KOPT-K1 (cell line): ENCODE measurements at regions not wholly inside any gene's neighbourhood (a gene's known extent, or its start where the extent isn't known, plus 50 kb on each side); places are given as distances from the start of the nearest gene placed in this dataset.
"Not testable (repeated sequence)": the region's sequence is repeated elsewhere in the genome, so short reads cannot be mapped to it uniquely, and the experiment has no call there.

ENCODE experiments used
- H3K27ac ChIP-seq: fragments of 200-600 bp; sonication (generic); 2 replicates; pipeline ENCODE4 v1.5.1; 2016; ENCODE audit warnings: antibody characterized with exemption, mild to moderate bottlenecking, low read depth, low read length; ENCODE audit not compliant: poor library complexity, severe bottlenecking
- H3K36me3 ChIP-seq: fragments of 200-600 bp; sonication (generic); 2 replicates; pipeline ENCODE4 v1.5.1; 2017; ENCODE audit warnings: antibody characterized with exemption, mild to moderate bottlenecking, low read length, moderate library complexity; ENCODE audit not compliant: insufficient read depth
- H3K9me3 ChIP-seq: fragments of 200-600 bp; sonication (generic); 2 replicates; pipeline ENCODE4 v1.5.1; 2017; ENCODE audit warnings: antibody characterized with exemption, low read length, mild to moderate bottlenecking; ENCODE audit not compliant: insufficient read depth, poor library complexity, severe bottlenecking

GRCh38 chr9:90061187-90061586, 456.4 kb downstream of the GADD45G start:
- Histone ChIP-seq H3K27ac (no peak overlapping the region), H3K36me3 (no peaks in the 10 kb centered on the region), H3K9me3 (no peaks in the 10 kb centered on the region)

- no peak overlapping the region for H3K27ac ChIP-seq
- H3K36me3 ChIP-seq: no peaks in the 10 kb centered on the region
- H3K9me3 ChIP-seq: no peaks in the 10 kb centered on the region
Measured at GRCh38 chr9:90062982-90063381, 458.2 kb downstream of the GADD45G start.

DNA sequence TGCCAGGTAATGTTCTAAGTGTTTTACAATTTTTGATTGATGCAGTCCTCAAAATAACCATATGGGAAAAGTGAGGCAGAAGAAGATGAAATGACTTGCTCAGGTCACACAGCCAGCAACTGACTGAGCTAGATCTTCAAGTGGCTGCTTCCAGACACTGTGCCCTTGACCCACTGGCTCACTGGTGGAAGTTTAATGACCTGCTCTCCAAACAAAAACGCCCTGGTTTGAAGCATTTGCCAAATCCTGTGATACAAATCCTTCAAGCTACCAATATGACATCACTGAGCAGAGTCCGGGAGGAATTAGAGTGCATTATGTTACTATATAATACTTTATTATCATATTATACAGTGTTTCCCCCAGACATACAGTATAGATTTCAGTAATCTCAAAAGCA, 459.4 kb downstream of the GADD45G start:
- no peaks in the 10 kb centered on the region for H3K9me3 ChIP-seq
- no peaks in the 10 kb centered on the region for H3K36me3 ChIP-seq
- H3K27ac ChIP-seq: no peak overlapping the region

DNA sequence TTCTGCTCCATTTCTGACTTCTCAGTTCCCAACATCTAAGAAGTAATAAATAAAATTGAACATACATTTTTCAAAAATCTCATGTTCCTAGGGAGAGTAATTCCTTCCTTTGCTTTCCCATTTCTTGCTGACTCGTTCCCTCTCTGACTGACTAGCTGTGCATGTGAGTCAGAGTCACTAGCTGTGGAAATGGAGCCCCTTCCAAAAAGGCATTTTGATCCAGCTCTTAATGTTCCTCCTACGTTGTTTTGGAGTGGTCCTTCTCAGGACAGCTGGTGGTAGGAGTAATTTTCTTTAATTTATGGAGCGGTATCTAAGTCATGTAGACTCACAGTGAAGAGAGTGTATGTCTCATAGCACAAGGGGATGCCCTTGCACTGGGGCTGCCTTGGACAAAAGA, 460.2 kb downstream of the GADD45G start:
- no peaks in the 10 kb centered on the region for H3K9me3 ChIP-seq
- no peak overlapping the region for H3K27ac ChIP-seq
- H3K36me3 ChIP-seq: no peaks in the 10 kb centered on the region

DNA sequence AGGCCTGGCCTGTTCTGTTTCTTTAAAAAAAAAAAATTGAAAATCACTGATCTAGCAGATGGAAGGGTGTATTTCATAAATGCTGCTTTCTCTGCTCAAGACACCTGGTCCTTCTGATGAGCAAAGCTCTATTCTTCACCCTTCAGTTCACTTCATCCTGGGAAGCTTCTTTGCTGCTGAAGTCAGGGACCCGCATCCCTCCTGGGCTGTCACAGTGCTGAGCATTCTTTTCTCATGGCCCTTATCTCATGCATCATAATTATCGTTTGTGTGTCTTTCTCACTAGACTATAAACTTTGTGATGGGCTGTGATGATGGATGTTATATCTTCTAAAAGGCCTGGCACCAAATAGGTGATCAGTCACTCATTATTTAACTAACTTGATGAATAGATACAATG, 461.0 kb downstream of the GADD45G start:
- no peaks in the 10 kb centered on the region for H3K36me3 ChIP-seq
- no peak overlapping the region for H3K27ac ChIP-seq
- no peaks in the 10 kb centered on the region for H3K9me3 ChIP-seq

DNA sequence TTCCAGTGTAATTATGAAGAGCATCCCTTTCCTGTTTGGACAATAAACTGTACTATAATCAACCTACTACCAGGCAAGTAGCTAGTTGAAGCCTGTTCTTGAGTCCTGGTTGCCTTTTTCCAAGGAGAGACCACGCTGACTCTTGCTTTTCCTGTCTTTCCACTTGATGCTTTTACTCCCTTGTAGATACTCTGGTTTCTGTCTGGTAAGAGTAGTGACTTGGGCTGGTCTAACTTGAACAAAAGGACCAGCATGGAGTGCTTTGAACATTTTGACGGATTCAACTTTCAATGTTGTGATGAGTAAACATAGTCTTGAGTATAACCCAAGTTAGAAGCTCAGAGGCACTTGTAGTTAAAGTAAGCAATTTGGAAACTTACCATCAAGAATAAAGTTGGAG, 464.3 kb downstream of the GADD45G start:
- no peak overlapping the region for H3K27ac ChIP-seq
- no peaks in the 10 kb centered on the region for H3K9me3 ChIP-seq
- H3K36me3 ChIP-seq: no peaks in the 10 kb centered on the region

- H3K27ac ChIP-seq: no peak overlapping the region
- no peaks in the 10 kb centered on the region for H3K36me3 ChIP-seq
- no peaks in the 10 kb centered on the region for H3K9me3 ChIP-seq
Measured at GRCh38 chr9:90070056-90070455, 465.2 kb downstream of the GADD45G start.

DNA sequence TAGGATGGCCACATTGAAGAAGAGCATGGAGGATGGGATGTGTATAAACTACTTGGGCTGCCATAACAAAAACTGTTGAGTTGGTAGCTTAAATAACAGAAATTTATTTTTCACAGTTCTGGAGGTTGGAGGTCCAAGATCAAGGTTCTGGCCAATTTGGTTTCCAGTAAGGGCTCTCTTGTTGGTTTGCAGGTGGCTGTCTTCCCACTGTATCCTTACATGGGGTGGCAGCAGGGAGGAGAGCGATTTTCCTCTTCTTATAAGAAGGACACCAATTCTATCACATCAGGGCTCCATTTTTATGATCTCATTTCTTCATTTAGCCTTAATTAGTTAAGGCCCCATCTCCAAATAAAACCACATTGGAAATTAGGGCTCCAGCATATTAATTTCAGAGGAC, 465.7 kb downstream of the GADD45G start:
- Histone ChIP-seq H3K36me3 (no peaks in the 10 kb centered on the region), H3K9me3 (no peaks in the 10 kb centered on the region), H3K27ac (no peak overlapping the region)

DNA sequence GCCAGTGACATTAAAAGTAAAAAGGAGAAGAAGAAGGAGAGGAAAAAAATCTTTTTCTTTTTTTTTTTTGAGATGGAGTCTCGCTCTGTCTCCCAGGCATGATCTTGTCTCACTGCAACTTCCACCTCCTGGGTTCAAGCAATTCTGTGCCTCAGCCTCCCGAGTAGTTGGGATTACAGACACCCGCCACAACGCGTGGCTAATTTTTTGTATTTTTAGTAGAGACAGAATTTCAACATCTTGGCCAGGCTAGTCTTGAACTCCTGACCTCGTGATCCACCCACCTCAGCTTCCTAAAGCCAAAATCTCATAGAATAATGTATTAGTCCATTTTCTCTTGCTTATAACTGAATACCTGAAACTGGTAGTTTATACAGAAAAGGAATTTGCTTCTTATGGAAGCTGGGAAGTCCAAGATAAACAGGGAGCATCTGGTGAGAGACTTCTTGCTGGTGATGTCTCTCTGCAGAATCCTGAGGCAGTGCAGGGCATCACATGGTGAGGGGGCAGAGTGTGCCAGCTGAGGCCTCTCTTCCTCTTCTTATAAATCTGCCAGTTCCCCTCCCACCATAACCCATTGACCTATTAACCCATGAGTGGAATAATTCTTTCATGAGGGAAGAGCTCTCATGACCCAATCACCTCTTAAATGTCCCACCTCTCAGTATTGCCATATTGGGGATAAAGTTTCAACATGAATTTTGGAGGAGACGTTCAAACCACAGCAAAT, 466.3 kb downstream of the GADD45G start:
- H3K27ac ChIP-seq: no peak overlapping the region
- H3K36me3 ChIP-seq: no peaks in the 10 kb centered on the region
- H3K9me3 ChIP-seq: no peaks in the 10 kb centered on the region

GRCh38 chr9:90073186-90073945, 468.6 kb downstream of the GADD45G start:
- Histone ChIP-seq H3K9me3 (no peaks in the 10 kb centered on the region), H3K27ac (no peak overlapping the region), H3K36me3 (no peaks in the 10 kb centered on the region)

GRCh38 chr9:90074316-90074962, 469.6 kb downstream of the GADD45G start:
- Histone ChIP-seq H3K27ac (no peak overlapping the region), H3K36me3 (no peaks in the 10 kb centered on the region), H3K9me3 (no peaks in the 10 kb centered on the region)

GRCh38 chr9:90077598-90077997, 472.8 kb downstream of the GADD45G start:
- not testable (repeated sequence) for H3K27ac ChIP-seq, H3K36me3 ChIP-seq, H3K9me3 ChIP-seq

DNA sequence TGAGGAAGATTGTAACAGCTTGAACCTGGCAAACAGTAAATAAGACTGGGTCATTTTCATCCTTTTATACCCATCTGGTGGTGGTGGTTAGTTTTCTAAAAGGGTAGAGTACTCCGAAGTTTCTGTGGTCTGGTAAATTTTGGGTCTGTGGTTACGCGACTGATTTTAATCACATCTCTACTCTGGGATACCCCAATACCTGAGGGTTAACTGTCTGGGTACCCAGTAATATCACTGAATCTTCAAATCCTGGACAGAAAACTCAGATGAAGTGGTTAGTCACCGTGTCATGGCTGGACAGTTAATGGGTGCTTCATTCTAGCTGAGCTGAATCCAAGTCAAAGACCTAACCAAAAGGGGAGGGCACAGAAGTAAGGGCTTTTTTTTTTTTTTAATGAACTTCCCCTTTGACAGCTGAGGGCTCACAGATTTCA, 474.2 kb downstream of the GADD45G start:
- no peaks in the 10 kb centered on the region for H3K36me3 ChIP-seq
- no peak overlapping the region for H3K27ac ChIP-seq
- H3K9me3 ChIP-seq: no peaks in the 10 kb centered on the region

DNA sequence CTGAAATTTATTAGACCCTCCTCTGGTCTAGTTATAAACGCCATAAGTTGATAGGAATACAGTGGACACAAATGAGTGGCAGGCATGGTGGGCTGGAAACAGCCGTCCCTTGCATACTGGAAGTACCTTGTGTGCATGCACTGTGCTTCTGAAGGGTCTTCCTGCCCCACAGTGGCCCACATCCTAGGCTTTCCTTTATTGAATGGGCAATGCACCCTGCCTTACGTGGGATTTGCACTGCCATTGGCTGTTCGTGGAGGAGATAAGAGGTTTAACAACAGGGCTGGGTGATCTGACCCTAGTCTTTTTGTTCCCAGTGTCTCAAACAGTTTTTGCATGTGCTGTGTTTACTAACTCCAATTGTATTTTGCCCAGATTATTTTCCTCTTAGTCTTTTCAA, 480.8 kb downstream of the GADD45G start:
- Histone ChIP-seq H3K27ac (no peak overlapping the region), H3K36me3 (no peaks in the 10 kb centered on the region)

GRCh38 chr9:90086101-90086511, 481.3 kb downstream of the GADD45G start:
- no peaks in the 10 kb centered on the region for H3K36me3 ChIP-seq
- no peak overlapping the region for H3K27ac ChIP-seq
- H3K9me3 ChIP-seq: no peaks in the 10 kb centered on the region

More for the DNA sequence above, 480.8 kb downstream of the GADD45G start:
- H3K9me3 ChIP-seq: no peaks in the 10 kb centered on the region
